Caco-2 (cell line): ENCODE measurements at regions not wholly inside any gene's neighbourhood (a gene's known extent, or its start where the extent isn't known, plus 50 kb on each side); places are given as distances from the start of the nearest gene placed in this dataset.

Source experiments
- BruUV-seq: library from RNA; stranded (reverse); fragments of 400-500 nt; replicated peaks from 2 replicates; lab custom pipeline; 2021; lab: Mats Ljungman, UMichigan
- CTCF ChIA-PET: fragments of 300-600 bp; sonication (Branson Sonifier 250); formaldehyde crosslinking; loops from one replicate; lab custom pipeline; 2022; ENCODE audit warnings: antibody characterized with exemption; lab: Charles Lee
- POLR2A ChIA-PET: fragments of 300-600 bp; sonication (Branson Sonifier 250); formaldehyde crosslinking; loops from one replicate; lab custom pipeline; 2022; ENCODE audit warnings: antibody characterized with exemption; lab: Charles Lee
- DNase-seq, 2 experiments: peaks; one replicate each; pipeline versions ENCODE4 v3.0.0 to v3.0.0-alpha.2; 2020 to 2022
- H3K27me3 ChIP-seq: replicated peaks from 2 replicates; pipeline ENCODE4 v1.6.0; 2011; ENCODE audit warnings: low read length; ENCODE audit not compliant: control insufficient read depth, insufficient read depth
- H3K36me3 ChIP-seq: 2 replicates; pipeline ENCODE4 v1.5.1; 2011; ENCODE audit warnings: low read length; ENCODE audit not compliant: control insufficient read depth, insufficient read depth
- H3K4me1 ChIP-seq: fragments of 250-450 bp; sonication (Bioruptor Pico); 2 replicates; pipeline ENCODE4 v1.5.1; 2020; ENCODE audit warnings: mild to moderate bottlenecking
- H3K4me3 ChIP-seq: 2 replicates; pipeline ENCODE4 v1.5.1; 2011; ENCODE audit warnings: low read depth, mild to moderate bottlenecking, control low read depth, low read length
- H3K9me3 ChIP-seq: fragments of 250-450 bp; sonication (Bioruptor Pico); 2 replicates; pipeline ENCODE4 v1.5.1; 2020; ENCODE audit warnings: mild to moderate bottlenecking, moderate library complexity
- H3K27ac Mint-ChIP-seq: one replicate; pipeline ENCODE4 v1.8.0; 2022; ENCODE audit warnings: mixed read lengths; ENCODE audit not compliant: unreplicated experiment
- H3K27me3 Mint-ChIP-seq: one replicate; pipeline ENCODE4 v1.8.0; 2022; ENCODE audit warnings: mixed read lengths; ENCODE audit not compliant: insufficient read depth, unreplicated experiment
- H3K36me3 Mint-ChIP-seq: one replicate; pipeline ENCODE4 v1.8.0; 2022; ENCODE audit warnings: mild to moderate bottlenecking, mixed read lengths; ENCODE audit not compliant: insufficient read depth, unreplicated experiment
- H3K4me1 Mint-ChIP-seq: one replicate; pipeline ENCODE4 v1.8.0; 2022; ENCODE audit warnings: low read depth, mixed read lengths; ENCODE audit not compliant: unreplicated experiment
- H3K4me3 Mint-ChIP-seq: one replicate; pipeline ENCODE4 v1.8.0; 2022; ENCODE audit warnings: mild to moderate bottlenecking, moderate library complexity, mixed read lengths; ENCODE audit not compliant: unreplicated experiment
- H3K9me3 Mint-ChIP-seq: one replicate; pipeline ENCODE4 v1.8.0; 2022; ENCODE audit warnings: mixed read lengths; ENCODE audit not compliant: unreplicated experiment
- intact Hi-C: fragments of 100-400 bp; cut with micrococcal nuclease; formaldehyde crosslinking; loops from one replicate; pipeline ENCODE4 v1.10.0; 2022; ENCODE audit not compliant: unreplicated experiment
- TF ChIP-seq, protein P1 (sequence below), 2 experiments: fragments of 200-600 bp in 1 of 2; IDR thresholded peaks; 1 replicate in 1 of 2; 2 replicates in 1 of 2; pipeline versions ENCODE4 v1.5.1 to v1.8.0; 2011 to 2022; ENCODE audit warnings: antibody characterized with exemption in 1 of 2, control low read depth in 1 of 2, inconsistent platforms in 1 of 2, low read depth in 1 of 2, low read length in 1 of 2, mild to moderate bottlenecking in 1 of 2, moderate library complexity in 1 of 2; ENCODE audit not compliant: insufficient read depth in 1 of 2, severe bottlenecking in 1 of 2, unreplicated experiment in 1 of 2

DNA sequence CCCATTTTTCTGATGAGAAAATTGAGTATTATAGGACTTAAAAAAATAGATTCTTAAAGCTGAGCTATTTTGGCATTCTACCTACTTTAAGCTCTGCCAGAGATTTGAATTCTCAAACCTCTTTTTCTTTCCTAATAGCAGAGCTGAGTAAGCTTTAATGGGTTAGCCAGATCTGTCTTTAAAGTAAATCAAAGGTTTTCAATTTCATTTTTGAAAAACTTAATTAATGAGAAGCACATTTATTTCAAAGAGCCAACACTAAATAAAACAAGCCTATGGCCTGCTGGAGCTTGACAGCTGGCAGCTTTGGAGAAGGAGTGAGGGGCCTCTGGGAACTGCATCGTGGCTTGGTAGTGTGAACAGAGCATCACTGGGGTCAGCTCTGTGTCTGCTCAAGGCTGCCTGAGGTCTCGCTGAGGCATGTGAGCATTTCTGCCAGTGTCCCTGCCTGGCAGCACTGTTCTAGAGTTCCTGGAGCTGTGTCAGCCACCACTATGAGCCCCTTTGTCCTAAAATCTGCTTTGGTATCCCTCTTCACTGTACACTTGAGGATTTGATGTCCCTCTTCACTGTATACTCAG, 50.4 kb upstream of the PRSS23 start:
- Histone ChIP-seq H3K4me3 (no peak overlapping the region), H3K27me3 (no peaks in the 10 kb centered on the region), H3K36me3 (no peaks in the 10 kb centered on the region), H3K4me1 (peaks cover 43% of the 10 kb centered on the region), H3K9me3 (no peaks in the 10 kb centered on the region)
- H3K9me3 Mint-ChIP-seq = peaks cover 8% of the 10 kb centered on the region
- TF ChIP-seq, protein P1, sequence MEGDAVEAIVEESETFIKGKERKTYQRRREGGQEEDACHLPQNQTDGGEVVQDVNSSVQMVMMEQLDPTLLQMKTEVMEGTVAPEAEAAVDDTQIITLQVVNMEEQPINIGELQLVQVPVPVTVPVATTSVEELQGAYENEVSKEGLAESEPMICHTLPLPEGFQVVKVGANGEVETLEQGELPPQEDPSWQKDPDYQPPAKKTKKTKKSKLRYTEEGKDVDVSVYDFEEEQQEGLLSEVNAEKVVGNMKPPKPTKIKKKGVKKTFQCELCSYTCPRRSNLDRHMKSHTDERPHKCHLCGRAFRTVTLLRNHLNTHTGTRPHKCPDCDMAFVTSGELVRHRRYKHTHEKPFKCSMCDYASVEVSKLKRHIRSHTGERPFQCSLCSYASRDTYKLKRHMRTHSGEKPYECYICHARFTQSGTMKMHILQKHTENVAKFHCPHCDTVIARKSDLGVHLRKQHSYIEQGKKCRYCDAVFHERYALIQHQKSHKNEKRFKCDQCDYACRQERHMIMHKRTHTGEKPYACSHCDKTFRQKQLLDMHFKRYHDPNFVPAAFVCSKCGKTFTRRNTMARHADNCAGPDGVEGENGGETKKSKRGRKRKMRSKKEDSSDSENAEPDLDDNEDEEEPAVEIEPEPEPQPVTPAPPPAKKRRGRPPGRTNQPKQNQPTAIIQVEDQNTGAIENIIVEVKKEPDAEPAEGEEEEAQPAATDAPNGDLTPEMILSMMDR (IDR thresholded peaks at IDR 0.05; ENCODE audit: insufficient read depth in 1 of 2, low read depth in 1 of 2, low read length in 1 of 2, severe bottlenecking in 1 of 2, unreplicated experiment in 1 of 2) = no peak
- peaks cover 50% of the 10 kb centered on the region for H3K4me1 Mint-ChIP-seq
- H3K27ac Mint-ChIP-seq = no peak overlapping the region
- ChIA-PET POLR2A (no interaction called here), CTCF (interaction anchor here (0.7 to 3.5 kb wide), 4 partner anchors 62 to 264 kb away, joined by 3 to 14 read pairs (median 4); partner anchors contain the start of gene ME3)
- no peak for DNase-seq
- H3K36me3 Mint-ChIP-seq = no peaks in the 10 kb centered on the region
- H3K4me3 Mint-ChIP-seq = no peak overlapping the region
- H3K27me3 Mint-ChIP-seq = no peaks in the 10 kb centered on the region
- BruUV-seq = no TSS peak
- intact Hi-C loops = no loop called here

DNA sequence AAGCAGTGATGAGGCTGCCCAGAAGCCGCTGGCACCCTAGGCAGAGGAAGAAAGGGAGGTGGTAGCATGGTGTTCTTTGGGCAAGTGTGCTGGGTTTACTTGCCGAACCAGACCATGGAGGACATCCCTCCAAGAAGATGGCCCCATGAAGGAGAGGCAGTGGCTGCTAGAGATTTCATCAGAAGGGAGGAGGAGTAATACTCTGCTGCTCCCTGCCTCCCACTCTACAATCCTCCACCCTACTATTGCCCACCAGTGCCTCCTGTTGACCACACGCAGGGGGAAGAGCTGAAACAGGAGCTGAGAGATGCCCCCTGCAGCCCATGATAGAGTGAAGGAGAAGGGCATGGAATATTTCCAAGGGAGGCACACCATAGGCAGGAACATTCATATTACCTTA, 51.0 kb upstream of the PRSS23 start:
- H3K9me3 Mint-ChIP-seq = peaks cover 9% of the 10 kb centered on the region
- Histone ChIP-seq H3K9me3 (no peaks in the 10 kb centered on the region; the same call in 1 of the 2 replicates), H3K36me3 (no peaks in the 10 kb centered on the region), H3K27me3 (no peaks in the 10 kb centered on the region), H3K4me3 (no peak overlapping the region), H3K4me1 (peaks cover 43% of the 10 kb centered on the region)
- H3K36me3 Mint-ChIP-seq = no peaks in the 10 kb centered on the region
- no peak overlapping the region for H3K27ac Mint-ChIP-seq
- intact Hi-C loops = no loop called here
- ChIA-PET CTCF (interaction anchor here (0.7 to 3.5 kb wide), 4 partner anchors 63 to 263 kb away, joined by 3 to 14 read pairs (median 4); partner anchors contain the start of gene ME3), POLR2A (no interaction called here)
- no peak overlapping the region for H3K4me3 Mint-ChIP-seq
- TF ChIP-seq, protein P1 (IDR thresholded peaks at IDR 0.05; ENCODE audit: insufficient read depth in 1 of 2, low read depth in 1 of 2, low read length in 1 of 2, severe bottlenecking in 1 of 2, unreplicated experiment in 1 of 2) = peak; percentile 16 to 21
- peaks cover 49% of the 10 kb centered on the region for H3K4me1 Mint-ChIP-seq
- no peak for DNase-seq
- no peaks in the 10 kb centered on the region for H3K27me3 Mint-ChIP-seq
- BruUV-seq = no TSS peak

DNA sequence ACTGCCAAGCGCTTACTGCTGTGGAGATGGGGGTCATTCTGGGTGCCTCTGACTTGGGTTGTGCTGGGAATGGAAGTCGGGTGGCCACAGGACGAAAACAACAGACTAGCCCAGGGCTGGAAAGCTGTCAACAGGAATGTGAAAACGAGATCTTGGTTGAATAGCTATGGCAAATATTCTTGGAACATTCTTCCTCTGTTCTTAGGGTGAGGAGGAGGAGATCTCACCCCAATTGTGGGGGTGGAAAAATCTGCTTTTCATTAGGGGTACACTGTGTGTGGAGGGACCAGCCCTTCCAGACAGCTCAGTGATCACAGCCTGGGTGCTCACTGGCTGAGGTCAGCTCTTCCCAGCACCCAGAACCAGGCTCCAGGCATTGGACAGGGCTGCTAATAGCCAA, 52.0 kb upstream of the PRSS23 start:
- Histone ChIP-seq H3K4me3 (no peak overlapping the region), H3K36me3 (no peaks in the 10 kb centered on the region), H3K9me3 (no peaks in the 10 kb centered on the region; the same call in 1 of the 2 replicates), H3K27me3 (no peaks in the 10 kb centered on the region), H3K4me1 (peaks cover 42% of the 10 kb centered on the region)
- H3K36me3 Mint-ChIP-seq = no peaks in the 10 kb centered on the region
- TF ChIP-seq, protein P1 (IDR thresholded peaks at IDR 0.05; ENCODE audit: insufficient read depth in 1 of 2, low read depth in 1 of 2, low read length in 1 of 2, severe bottlenecking in 1 of 2, unreplicated experiment in 1 of 2) = no peak
- no peaks in the 10 kb centered on the region for H3K27me3 Mint-ChIP-seq
- DNase-seq = no peak
- intact Hi-C loops = no loop called here
- peaks cover 9% of the 10 kb centered on the region for H3K9me3 Mint-ChIP-seq
- CTCF ChIA-PET = interaction anchor here (3.5 kb wide), 1 partner anchor 140 kb away, joined by 14 read pairs; no protein-coding TSS in a partner anchor
- no TSS peak for BruUV-seq
- H3K27ac Mint-ChIP-seq = peak overlapping the region; percentile 71
- no peak overlapping the region for H3K4me3 Mint-ChIP-seq
- peaks cover 38% of the 10 kb centered on the region for H3K4me1 Mint-ChIP-seq
- POLR2A ChIA-PET = interaction anchor here (0.7 kb wide), 1 partner anchor 230 kb away, joined by 3 read pairs; no protein-coding TSS in a partner anchor
